ENCODE measurements at regions not wholly inside any gene's neighbourhood (a gene's known extent, or its start where the extent isn't known, plus 50 kb on each side); places are given as distances from the start of the nearest gene placed in this dataset.
A peak's percentile ranks its signal among the peaks of the same experiment; 100 is the strongest.

DNA sequence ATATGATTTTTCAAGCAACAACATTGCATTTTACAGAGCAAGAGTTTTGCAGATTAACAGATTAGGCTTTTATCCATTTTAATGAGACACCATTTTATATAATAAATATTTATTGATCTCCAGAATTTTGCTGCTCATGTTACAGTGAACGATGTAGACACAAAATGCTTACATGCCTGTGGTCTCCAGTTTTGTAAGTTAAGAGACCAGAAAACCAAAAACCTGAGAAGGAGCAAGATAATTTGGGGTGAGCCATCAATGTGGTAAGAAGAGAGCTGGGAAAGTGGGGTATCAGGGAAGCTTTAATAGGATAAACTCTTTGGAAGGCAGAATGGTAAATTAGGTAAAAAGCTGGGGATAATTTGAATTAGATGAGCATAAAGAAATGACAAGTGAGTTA lies 2100.5 kb upstream of the PCDH20 start:
- Histone ChIP-seq H3K27me3 (ENCODE audit: insufficient read depth) (no peaks in the 10 kb centered on the region), H3K4me3 (no peak overlapping the region), H3K79me2 (replicated peaks; ENCODE audit: insufficient read depth) (no peaks in the 10 kb centered on the region), H3F3A (replicated peaks; ENCODE audit: low read depth) (no peaks in the 10 kb centered on the region), H3K9me2 (ENCODE audit: insufficient read depth) (no peaks in the 10 kb centered on the region), H3K4me1 (ENCODE audit: insufficient read depth) (no peaks in the 10 kb centered on the region), H3K36me3 (ENCODE audit: insufficient read depth) (no peaks in the 10 kb centered on the region), H3K27ac (ENCODE audit: low read depth) (no peak overlapping the region), H3K4me2 (no peak overlapping the region), H2AFZ (no peak overlapping the region), H4K20me1 (replicated peaks; ENCODE audit: insufficient read depth) (no peaks in the 10 kb centered on the region)
- H3K27ac Mint-ChIP-seq: no peak overlapping the region
- no peaks in the 10 kb centered on the region for H3K9me3 Mint-ChIP-seq
- H3K27me3 Mint-ChIP-seq (ENCODE audit: insufficient read depth, low read depth, poor library complexity): no peaks in the 10 kb centered on the region
- no peak overlapping the region for H3K4me3 Mint-ChIP-seq
- TF ChIP-seq ZNF331 (CRISPR knock-in tag; IDR thresholded peaks at IDR 0.05; ENCODE audit: low read depth): no peak
- TF ChIP-seq STAT1 (IDR thresholded peaks at IDR 0.05; ENCODE audit: unreplicated experiment): no peak
- DNase-seq (ENCODE audit: low spot score) (no peak), ATAC-seq (no peak)
- no peaks in the 10 kb centered on the region for H3K4me1 Mint-ChIP-seq
- no peaks in the 10 kb centered on the region for H3K36me3 Mint-ChIP-seq (ENCODE audit: low read depth)

DNA sequence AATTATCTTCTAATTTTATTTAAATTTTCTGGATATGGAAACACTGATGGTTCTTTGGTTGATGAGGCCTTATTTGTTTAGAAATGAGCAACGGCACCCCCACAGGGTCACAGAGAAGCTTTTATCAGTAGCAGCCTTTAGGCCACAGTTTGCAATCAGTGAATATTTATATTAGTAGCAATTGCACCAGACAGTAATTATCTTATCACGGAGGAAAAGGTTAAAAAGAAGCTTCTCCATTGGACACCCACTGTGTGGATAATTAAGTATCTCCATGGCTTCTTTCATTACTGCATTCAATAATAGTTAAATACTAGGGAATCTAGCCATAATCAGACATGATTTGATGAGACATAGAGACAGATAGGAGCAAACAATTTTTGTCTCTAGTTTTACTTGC lies 2099.2 kb upstream of the PCDH20 start:
- TF ChIP-seq, protein P1, sequence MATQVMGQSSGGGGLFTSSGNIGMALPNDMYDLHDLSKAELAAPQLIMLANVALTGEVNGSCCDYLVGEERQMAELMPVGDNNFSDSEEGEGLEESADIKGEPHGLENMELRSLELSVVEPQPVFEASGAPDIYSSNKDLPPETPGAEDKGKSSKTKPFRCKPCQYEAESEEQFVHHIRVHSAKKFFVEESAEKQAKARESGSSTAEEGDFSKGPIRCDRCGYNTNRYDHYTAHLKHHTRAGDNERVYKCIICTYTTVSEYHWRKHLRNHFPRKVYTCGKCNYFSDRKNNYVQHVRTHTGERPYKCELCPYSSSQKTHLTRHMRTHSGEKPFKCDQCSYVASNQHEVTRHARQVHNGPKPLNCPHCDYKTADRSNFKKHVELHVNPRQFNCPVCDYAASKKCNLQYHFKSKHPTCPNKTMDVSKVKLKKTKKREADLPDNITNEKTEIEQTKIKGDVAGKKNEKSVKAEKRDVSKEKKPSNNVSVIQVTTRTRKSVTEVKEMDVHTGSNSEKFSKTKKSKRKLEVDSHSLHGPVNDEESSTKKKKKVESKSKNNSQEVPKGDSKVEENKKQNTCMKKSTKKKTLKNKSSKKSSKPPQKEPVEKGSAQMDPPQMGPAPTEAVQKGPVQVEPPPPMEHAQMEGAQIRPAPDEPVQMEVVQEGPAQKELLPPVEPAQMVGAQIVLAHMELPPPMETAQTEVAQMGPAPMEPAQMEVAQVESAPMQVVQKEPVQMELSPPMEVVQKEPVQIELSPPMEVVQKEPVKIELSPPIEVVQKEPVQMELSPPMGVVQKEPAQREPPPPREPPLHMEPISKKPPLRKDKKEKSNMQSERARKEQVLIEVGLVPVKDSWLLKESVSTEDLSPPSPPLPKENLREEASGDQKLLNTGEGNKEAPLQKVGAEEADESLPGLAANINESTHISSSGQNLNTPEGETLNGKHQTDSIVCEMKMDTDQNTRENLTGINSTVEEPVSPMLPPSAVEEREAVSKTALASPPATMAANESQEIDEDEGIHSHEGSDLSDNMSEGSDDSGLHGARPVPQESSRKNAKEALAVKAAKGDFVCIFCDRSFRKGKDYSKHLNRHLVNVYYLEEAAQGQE (IDR thresholded peaks at IDR 0.05; ENCODE audit: unreplicated experiment): no peak
- TF ChIP-seq CREB1 (CRISPR knock-in tag; IDR thresholded peaks at IDR 0.05; ENCODE audit: low read depth): no peak
- TF ChIP-seq, protein P2, sequence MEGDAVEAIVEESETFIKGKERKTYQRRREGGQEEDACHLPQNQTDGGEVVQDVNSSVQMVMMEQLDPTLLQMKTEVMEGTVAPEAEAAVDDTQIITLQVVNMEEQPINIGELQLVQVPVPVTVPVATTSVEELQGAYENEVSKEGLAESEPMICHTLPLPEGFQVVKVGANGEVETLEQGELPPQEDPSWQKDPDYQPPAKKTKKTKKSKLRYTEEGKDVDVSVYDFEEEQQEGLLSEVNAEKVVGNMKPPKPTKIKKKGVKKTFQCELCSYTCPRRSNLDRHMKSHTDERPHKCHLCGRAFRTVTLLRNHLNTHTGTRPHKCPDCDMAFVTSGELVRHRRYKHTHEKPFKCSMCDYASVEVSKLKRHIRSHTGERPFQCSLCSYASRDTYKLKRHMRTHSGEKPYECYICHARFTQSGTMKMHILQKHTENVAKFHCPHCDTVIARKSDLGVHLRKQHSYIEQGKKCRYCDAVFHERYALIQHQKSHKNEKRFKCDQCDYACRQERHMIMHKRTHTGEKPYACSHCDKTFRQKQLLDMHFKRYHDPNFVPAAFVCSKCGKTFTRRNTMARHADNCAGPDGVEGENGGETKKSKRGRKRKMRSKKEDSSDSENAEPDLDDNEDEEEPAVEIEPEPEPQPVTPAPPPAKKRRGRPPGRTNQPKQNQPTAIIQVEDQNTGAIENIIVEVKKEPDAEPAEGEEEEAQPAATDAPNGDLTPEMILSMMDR (conservative IDR thresholded peaks at IDR 0.05; ENCODE audit: low read depth in 2 of 2): 0 out of 4 replicates have a peak, but pooled peaks of 1 of the 2 experiments have one; percentile 8
- Histone ChIP-seq H3K36me3 (ENCODE audit: insufficient read depth) (no peaks in the 10 kb centered on the region), H4K20me1 (replicated peaks; ENCODE audit: insufficient read depth) (no peaks in the 10 kb centered on the region), H3F3A (replicated peaks; ENCODE audit: low read depth) (no peaks in the 10 kb centered on the region), H3K27me3 (ENCODE audit: insufficient read depth) (no peaks in the 10 kb centered on the region), H3K4me3 (no peak overlapping the region), H3K4me1 (ENCODE audit: insufficient read depth) (no peaks in the 10 kb centered on the region), H3K79me2 (replicated peaks; ENCODE audit: insufficient read depth) (no peaks in the 10 kb centered on the region), H3K9me2 (ENCODE audit: insufficient read depth) (no peaks in the 10 kb centered on the region), H2AFZ (no peak overlapping the region), H3K27ac (ENCODE audit: low read depth) (no peak overlapping the region), H3K4me2 (no peak overlapping the region)
- no peak overlapping the region for H3K27ac Mint-ChIP-seq
- H3K4me3 Mint-ChIP-seq: no peak overlapping the region
- ATAC-seq: no peak
- no peaks in the 10 kb centered on the region for H3K27me3 Mint-ChIP-seq (ENCODE audit: insufficient read depth, low read depth, poor library complexity)
- no peak for DNase-seq (ENCODE audit: low spot score)
- no peaks in the 10 kb centered on the region for H3K4me1 Mint-ChIP-seq
- H3K9me3 Mint-ChIP-seq: no peaks in the 10 kb centered on the region
- no peaks in the 10 kb centered on the region for H3K36me3 Mint-ChIP-seq (ENCODE audit: low read depth)

DNA sequence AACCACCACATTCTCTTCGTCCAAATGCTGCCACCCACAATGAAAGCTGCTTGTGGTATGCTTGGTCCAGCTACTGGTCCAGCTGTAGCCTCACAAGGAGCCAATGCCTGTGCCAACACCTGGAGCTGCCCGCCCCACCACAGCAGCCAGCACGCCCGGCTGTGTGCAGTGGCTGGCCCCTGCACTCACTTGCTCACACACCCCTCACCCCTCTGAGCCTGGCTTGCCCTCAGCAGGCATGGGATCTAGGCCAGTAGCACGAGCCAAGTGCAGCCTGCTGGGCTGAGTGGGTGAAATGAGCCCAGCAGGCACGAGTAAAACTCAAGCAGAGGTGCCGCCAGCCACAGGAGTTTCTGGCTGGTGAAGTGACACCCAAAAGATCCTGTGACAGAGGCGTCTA lies 2096.4 kb upstream of the PCDH20 start:
- Mint-ChIP-seq H3K36me3 (ENCODE audit: low read depth) (no peaks in the 10 kb centered on the region), H3K4me1 (no peaks in the 10 kb centered on the region), H3K4me3 (no peak overlapping the region), H3K9me3 (no peaks in the 10 kb centered on the region), H3K27me3 (ENCODE audit: insufficient read depth, low read depth, poor library complexity) (no peaks in the 10 kb centered on the region), H3K27ac (no peak overlapping the region)
- ATAC-seq (no peak), DNase-seq (ENCODE audit: low spot score) (no peak)
- H3K4me3 ChIP-seq: no peak overlapping the region
- no peak overlapping the region; the same call in 1 of the 2 replicates for H2AFZ ChIP-seq
- H4K20me1 ChIP-seq (replicated peaks; ENCODE audit: insufficient read depth): no peaks in the 10 kb centered on the region
- H3K27ac ChIP-seq (ENCODE audit: low read depth): no peak overlapping the region
- H3K27me3 ChIP-seq (ENCODE audit: insufficient read depth): no peaks in the 10 kb centered on the region
- no peaks in the 10 kb centered on the region for H3K79me2 ChIP-seq (replicated peaks; ENCODE audit: insufficient read depth)
- no peak overlapping the region for H3K4me2 ChIP-seq
- 0 out of 2 replicates have a peak, but pooled peaks cover under 1% of the 10 kb centered on the region for H3K9me2 ChIP-seq (ENCODE audit: insufficient read depth)
- H3F3A ChIP-seq (replicated peaks; ENCODE audit: low read depth): no peaks in the 10 kb centered on the region
- H3K4me1 ChIP-seq (ENCODE audit: insufficient read depth): no peaks in the 10 kb centered on the region
- H3K36me3 ChIP-seq (ENCODE audit: insufficient read depth): no peaks in the 10 kb centered on the region
- no peak for TF ChIP-seq NANOG (IDR thresholded peaks at IDR 0.05; ENCODE audit: borderline replicate concordance)
- no peak for TF ChIP-seq EZH2 (IDR thresholded peaks at IDR 0.05; ENCODE audit: low read depth, unreplicated experiment)
- TF ChIP-seq, protein P1 (IDR thresholded peaks at IDR 0.05; ENCODE audit: unreplicated experiment): no peak
- no peak for TF ChIP-seq ZNF114 (CRISPR knock-in tag; IDR thresholded peaks at IDR 0.05)

Data from GM23338 (cell line).